Erythroblast (primary cell): ENCODE measurements at regions not wholly inside any gene's neighbourhood (a gene's known extent, or its start where the extent isn't known, plus 50 kb on each side); places are given as distances from the start of the nearest gene placed in this dataset.

Experiments used
- GATA1 ChIP-seq: IDR thresholded peaks from 2 replicates; pipeline ENCODE4 v1.6.1; 2011; ENCODE audit warnings: low read depth, mild to moderate bottlenecking, control low read depth, low read length, moderate library complexity
- POLR2A ChIP-seq: IDR thresholded peaks from 2 replicates; pipeline ENCODE4 v1.6.1; 2011; ENCODE audit warnings: mild to moderate bottlenecking, low read length

- TF ChIP-seq POLR2A (no peak), GATA1 (no peak)
Observed at GRCh38 chr6:72461144-72461543, 160.7 kb upstream of the KCNQ5 start.
